Spleen (tissue), 7 donors: ENCODE measurements at regions not wholly inside any gene's neighbourhood (a gene's known extent, or its start where the extent isn't known, plus 50 kb on each side); places are given as distances from the start of the nearest gene placed in this dataset.

ENCODE experiments used
- POLR2AphosphoS5 ChIP-seq, 3 donors: sonication (generic); formaldehyde crosslinking; IDR thresholded peaks; one replicate each; pipeline ENCODE4 v1.5.1; 2017; ENCODE audit warnings: antibody characterized with exemption in 3 of 3
- TF ChIP-seq, protein P1 (sequence below), 11 experiments: fragments of 200-600 bp in 7 of 11; fragments of 450-650 bp in 4 of 11; sonication (generic) in 4 of 11; IDR thresholded peaks in 8 of 11; conservative IDR thresholded peaks in 3 of 11; 1 replicate in 7 of 11; 2 replicates in 4 of 11; pipeline versions ENCODE4 v1.4.0 to v1.8.0; 2016 to 2021; ENCODE audit warnings: antibody characterized with exemption in 11 of 11, inconsistent platforms in 4 of 11, mild to moderate bottlenecking in 1 of 11
- donor health status: DM: no; HTN: no; CAD: no; lungs with moderate emphysema.
- donor health status: DM: no; HTN: no; CAD: no.
- donor health status: DM: no; HTN: no; CAD: no.

DNA sequence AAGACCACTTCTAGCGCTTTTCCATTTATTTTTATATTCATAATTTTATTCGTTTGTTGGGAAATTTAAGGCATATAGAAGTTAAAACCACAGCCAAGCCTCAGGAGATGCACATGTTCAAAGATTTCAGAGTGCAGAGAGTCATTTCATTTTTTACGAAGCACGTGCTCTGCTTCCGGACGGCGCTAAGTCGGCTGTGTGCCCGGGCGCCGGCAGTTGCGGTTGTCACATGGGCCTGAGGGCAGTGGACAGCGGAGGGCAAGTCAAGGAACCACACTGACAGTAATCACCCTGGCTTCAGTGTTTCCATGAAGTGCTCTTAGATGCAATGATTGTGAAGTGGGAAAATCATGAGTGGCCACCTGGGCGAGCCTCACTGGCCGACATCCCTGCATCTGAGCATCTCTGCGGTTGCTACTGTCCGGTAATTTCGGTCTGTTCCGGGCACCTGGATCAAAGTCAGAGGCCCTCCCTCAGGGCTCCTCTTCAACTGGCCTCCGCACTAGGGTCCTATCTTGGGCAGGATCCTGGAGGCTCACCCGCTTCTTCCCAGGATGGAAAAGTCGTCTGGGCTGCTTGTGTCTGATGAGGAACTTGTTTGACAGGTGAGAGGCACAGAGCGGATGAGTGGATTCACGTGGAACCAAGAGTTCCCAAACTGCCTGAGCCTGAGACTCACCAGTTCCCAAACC is 90.8 kb downstream of the DACT2 start:
- TF ChIP-seq, protein P1, sequence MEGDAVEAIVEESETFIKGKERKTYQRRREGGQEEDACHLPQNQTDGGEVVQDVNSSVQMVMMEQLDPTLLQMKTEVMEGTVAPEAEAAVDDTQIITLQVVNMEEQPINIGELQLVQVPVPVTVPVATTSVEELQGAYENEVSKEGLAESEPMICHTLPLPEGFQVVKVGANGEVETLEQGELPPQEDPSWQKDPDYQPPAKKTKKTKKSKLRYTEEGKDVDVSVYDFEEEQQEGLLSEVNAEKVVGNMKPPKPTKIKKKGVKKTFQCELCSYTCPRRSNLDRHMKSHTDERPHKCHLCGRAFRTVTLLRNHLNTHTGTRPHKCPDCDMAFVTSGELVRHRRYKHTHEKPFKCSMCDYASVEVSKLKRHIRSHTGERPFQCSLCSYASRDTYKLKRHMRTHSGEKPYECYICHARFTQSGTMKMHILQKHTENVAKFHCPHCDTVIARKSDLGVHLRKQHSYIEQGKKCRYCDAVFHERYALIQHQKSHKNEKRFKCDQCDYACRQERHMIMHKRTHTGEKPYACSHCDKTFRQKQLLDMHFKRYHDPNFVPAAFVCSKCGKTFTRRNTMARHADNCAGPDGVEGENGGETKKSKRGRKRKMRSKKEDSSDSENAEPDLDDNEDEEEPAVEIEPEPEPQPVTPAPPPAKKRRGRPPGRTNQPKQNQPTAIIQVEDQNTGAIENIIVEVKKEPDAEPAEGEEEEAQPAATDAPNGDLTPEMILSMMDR (IDR thresholded peaks at IDR 0.05 in 8 of 11, conservative IDR thresholded peaks at IDR 0.05 in 3 of 11): no peak
- TF ChIP-seq POLR2AphosphoS5 (IDR thresholded peaks at IDR 0.05): no peak
